ENCODE measurements at regions not wholly inside any gene's neighbourhood (a gene's known extent, or its start where the extent isn't known, plus 50 kb on each side); places are given as distances from the start of the nearest gene placed in this dataset.
A peak's percentile ranks its signal among the peaks of the same experiment; 100 is the strongest.

GRCh38 chr6:6793388-6794250 is 205.1 kb downstream of the LY86 start:
- H3K27ac Mint-ChIP-seq, result peak overlapping the region; percentile 46
- no peaks in the 10 kb centered on the region for H3K27me3 Mint-ChIP-seq (ENCODE audit: low read depth)
- H3K36me3 Mint-ChIP-seq (ENCODE audit: low read depth), result peaks cover 3% of the 10 kb centered on the region
- H3K4me3 Mint-ChIP-seq, result peak overlapping the region; percentile 62
- no peaks in the 10 kb centered on the region for H3K9me3 Mint-ChIP-seq
- H3K4me1 Mint-ChIP-seq (ENCODE audit: low read depth), result peaks cover 47% of the 10 kb centered on the region
- peak; percentile 31 for DNase-seq (ENCODE audit: low spot score)

- Mint-ChIP-seq H3K4me1 (ENCODE audit: low read depth) (peaks cover 59% of the 10 kb centered on the region), H3K27me3 (ENCODE audit: low read depth) (no peaks in the 10 kb centered on the region), H3K36me3 (ENCODE audit: low read depth) (peaks cover 3% of the 10 kb centered on the region), H3K27ac (peak overlapping the region; percentile 3), H3K9me3 (no peaks in the 10 kb centered on the region), H3K4me3 (peak overlapping the region; percentile 2)
- no peak for DNase-seq (ENCODE audit: low spot score)
These were observed 206.9 kb downstream of the LY86 start for GRCh38 chr6:6795393-6795792.

GRCh38 chr6:6796818-6797217 is 208.3 kb downstream of the LY86 start:
- H3K4me3 Mint-ChIP-seq, result no peak overlapping the region
- H3K27me3 Mint-ChIP-seq (ENCODE audit: low read depth), result no peaks in the 10 kb centered on the region
- no peak for DNase-seq (ENCODE audit: low spot score)
- H3K4me1 Mint-ChIP-seq (ENCODE audit: low read depth), result peaks cover 62% of the 10 kb centered on the region
- no peaks in the 10 kb centered on the region for H3K9me3 Mint-ChIP-seq
- peaks cover 3% of the 10 kb centered on the region for H3K36me3 Mint-ChIP-seq (ENCODE audit: low read depth)
- H3K27ac Mint-ChIP-seq, result no peak overlapping the region

- H3K9me3 Mint-ChIP-seq, result no peaks in the 10 kb centered on the region
- DNase-seq (ENCODE audit: low spot score), result peak; percentile 75
- peak overlapping the region; percentile 17 for H3K4me3 Mint-ChIP-seq
- H3K27me3 Mint-ChIP-seq (ENCODE audit: low read depth), result no peaks in the 10 kb centered on the region
- peaks cover 3% of the 10 kb centered on the region for H3K36me3 Mint-ChIP-seq (ENCODE audit: low read depth)
- H3K27ac Mint-ChIP-seq, result peak overlapping the region; percentile 83
- peaks cover 52% of the 10 kb centered on the region for H3K4me1 Mint-ChIP-seq (ENCODE audit: low read depth)
These were observed 209.9 kb downstream of the LY86 start for GRCh38 chr6:6798448-6798860.

- no peaks in the 10 kb centered on the region for H3K36me3 Mint-ChIP-seq (ENCODE audit: low read depth)
- no peak overlapping the region for H3K27ac Mint-ChIP-seq
- no peak overlapping the region for H3K4me3 Mint-ChIP-seq
- H3K27me3 Mint-ChIP-seq (ENCODE audit: low read depth), result no peaks in the 10 kb centered on the region
- DNase-seq (ENCODE audit: low spot score), result no peak
- H3K4me1 Mint-ChIP-seq (ENCODE audit: low read depth), result peaks cover 39% of the 10 kb centered on the region
- no peaks in the 10 kb centered on the region for H3K9me3 Mint-ChIP-seq
These were observed 212.4 kb downstream of the LY86 start for GRCh38 chr6:6801005-6801335.

GRCh38 chr6:6801635-6802218 is 213.2 kb downstream of the LY86 start:
- Mint-ChIP-seq H3K27ac (no peak overlapping the region), H3K36me3 (ENCODE audit: low read depth) (no peaks in the 10 kb centered on the region), H3K9me3 (no peaks in the 10 kb centered on the region), H3K4me1 (ENCODE audit: low read depth) (peaks cover 39% of the 10 kb centered on the region), H3K27me3 (ENCODE audit: low read depth) (peaks cover 3% of the 10 kb centered on the region), H3K4me3 (no peak overlapping the region)
- DNase-seq (ENCODE audit: low spot score), result no peak

GRCh38 chr6:6803180-6803977 is 214.9 kb downstream of the LY86 start:
- no peak overlapping the region for H3K27ac Mint-ChIP-seq
- H3K4me3 Mint-ChIP-seq, result no peak overlapping the region
- no peaks in the 10 kb centered on the region for H3K36me3 Mint-ChIP-seq (ENCODE audit: low read depth)
- H3K9me3 Mint-ChIP-seq, result no peaks in the 10 kb centered on the region
- H3K27me3 Mint-ChIP-seq (ENCODE audit: low read depth), result peaks cover 15% of the 10 kb centered on the region
- peaks cover 28% of the 10 kb centered on the region for H3K4me1 Mint-ChIP-seq (ENCODE audit: low read depth)
- no peak for DNase-seq (ENCODE audit: low spot score)

GRCh38 chr6:6804843-6805615 is 216.5 kb downstream of the LY86 start:
- H3K27ac Mint-ChIP-seq, result no peak overlapping the region
- no peaks in the 10 kb centered on the region for H3K36me3 Mint-ChIP-seq (ENCODE audit: low read depth)
- no peak for DNase-seq (ENCODE audit: low spot score)
- peaks cover 28% of the 10 kb centered on the region for H3K27me3 Mint-ChIP-seq (ENCODE audit: low read depth)
- H3K4me1 Mint-ChIP-seq (ENCODE audit: low read depth), result peaks cover 19% of the 10 kb centered on the region
- no peaks in the 10 kb centered on the region for H3K9me3 Mint-ChIP-seq
- H3K4me3 Mint-ChIP-seq, result no peak overlapping the region

- H3K4me3 Mint-ChIP-seq, result no peak overlapping the region
- no peak overlapping the region for H3K27ac Mint-ChIP-seq
- no peaks in the 10 kb centered on the region for H3K9me3 Mint-ChIP-seq
- H3K4me1 Mint-ChIP-seq (ENCODE audit: low read depth), result peaks cover 27% of the 10 kb centered on the region
- no peaks in the 10 kb centered on the region for H3K36me3 Mint-ChIP-seq (ENCODE audit: low read depth)
- no peak for DNase-seq (ENCODE audit: low spot score)
- peaks cover 28% of the 10 kb centered on the region for H3K27me3 Mint-ChIP-seq (ENCODE audit: low read depth)
These were observed 218.5 kb downstream of the LY86 start for GRCh38 chr6:6806844-6807518.

GRCh38 chr6:6808343-6808742 is 219.8 kb downstream of the LY86 start:
- DNase-seq (ENCODE audit: low spot score), result no peak
- peaks cover 28% of the 10 kb centered on the region for H3K27me3 Mint-ChIP-seq (ENCODE audit: low read depth)
- H3K4me1 Mint-ChIP-seq (ENCODE audit: low read depth), result peaks cover 30% of the 10 kb centered on the region
- H3K4me3 Mint-ChIP-seq, result no peak overlapping the region
- H3K27ac Mint-ChIP-seq, result no peak overlapping the region
- no peaks in the 10 kb centered on the region for H3K36me3 Mint-ChIP-seq (ENCODE audit: low read depth)
- no peaks in the 10 kb centered on the region for H3K9me3 Mint-ChIP-seq

- no peak overlapping the region for H3K27ac Mint-ChIP-seq
- H3K9me3 Mint-ChIP-seq, result no peaks in the 10 kb centered on the region
- DNase-seq (ENCODE audit: low spot score), result no peak
- no peaks in the 10 kb centered on the region for H3K36me3 Mint-ChIP-seq (ENCODE audit: low read depth)
- peaks cover 29% of the 10 kb centered on the region for H3K4me1 Mint-ChIP-seq (ENCODE audit: low read depth)
- peaks cover 29% of the 10 kb centered on the region for H3K27me3 Mint-ChIP-seq (ENCODE audit: low read depth)
- no peak overlapping the region for H3K4me3 Mint-ChIP-seq
These were observed 220.4 kb downstream of the LY86 start for GRCh38 chr6:6808915-6809314.

- DNase-seq (ENCODE audit: low spot score), result no peak
- peak overlapping the region; percentile 97 for H3K27ac Mint-ChIP-seq
- H3K36me3 Mint-ChIP-seq (ENCODE audit: low read depth), result no peaks in the 10 kb centered on the region
These were observed 222.2 kb downstream of the LY86 start for GRCh38 chr6:6810727-6811126.

More at GRCh38 chr6:6810727-6811126, 222.2 kb downstream of the LY86 start:
- peaks cover 30% of the 10 kb centered on the region for H3K4me1 Mint-ChIP-seq (ENCODE audit: low read depth)
- H3K27me3 Mint-ChIP-seq (ENCODE audit: low read depth), result peaks cover 30% of the 10 kb centered on the region
- H3K4me3 Mint-ChIP-seq, result peak overlapping the region; percentile 87
- H3K9me3 Mint-ChIP-seq, result no peaks in the 10 kb centered on the region
